UCSD-AML1 (cell line): ENCODE measurements at regions not wholly inside any gene's neighbourhood (a gene's known extent, or its start where the extent isn't known, plus 50 kb on each side); places are given as distances from the start of the nearest gene placed in this dataset.
A peak's percentile ranks its signal among the peaks of the same experiment; 100 is the strongest.

Experiments
- DNase-seq: peaks from one replicate; lab custom pipeline; 2025; ENCODE audit not compliant: unreplicated experiment; lab: John Stamatoyannopoulos, UW

GRCh38 chr2:43022896-43023295 lies 203.5 kb downstream of the ZFP36L2 start:
- no peak for DNase-seq

GRCh38 chr2:43021791-43022509 lies 204.5 kb downstream of the ZFP36L2 start:
- DNase-seq = no peak

- no peak for DNase-seq
These were observed 205.3 kb downstream of the ZFP36L2 start for GRCh38 chr2:43020990-43021669.

- DNase-seq = no peak
These were observed 206.1 kb downstream of the ZFP36L2 start for GRCh38 chr2:43020296-43020695.

GRCh38 chr2:43019536-43020183 lies 206.7 kb downstream of the ZFP36L2 start:
- no peak for DNase-seq

- DNase-seq = no peak
These were observed 207.4 kb downstream of the ZFP36L2 start for GRCh38 chr2:43019025-43019367.

GRCh38 chr2:43018179-43019024 lies 208.0 kb downstream of the ZFP36L2 start:
- DNase-seq = peak; percentile 37

GRCh38 chr2:43013821-43014345 lies 212.5 kb downstream of the ZFP36L2 start:
- DNase-seq = no peak

- no peak for DNase-seq
These were observed 213.4 kb downstream of the ZFP36L2 start for GRCh38 chr2:43012966-43013365.

- no peak for DNase-seq
These were observed 215.3 kb downstream of the ZFP36L2 start for GRCh38 chr2:43011158-43011491.

- DNase-seq = no peak
These were observed 215.8 kb downstream of the ZFP36L2 start for GRCh38 chr2:43010438-43011157.

- no peak for DNase-seq
These were observed 217.0 kb downstream of the ZFP36L2 start for GRCh38 chr2:43009448-43009847.

- no peak for DNase-seq
These were observed 216.0 kb upstream of the HAAO start for GRCh38 chr2:43008388-43008787.

GRCh38 chr2:43007901-43008300 lies 215.5 kb upstream of the HAAO start:
- DNase-seq = no peak

- no peak for DNase-seq
These were observed 214.6 kb upstream of the HAAO start for GRCh38 chr2:43006834-43007543.

GRCh38 chr2:43005975-43006833 lies 213.8 kb upstream of the HAAO start:
- no peak for DNase-seq

- DNase-seq = no peak
These were observed 213.0 kb upstream of the HAAO start for GRCh38 chr2:43005245-43005974.

GRCh38 chr2:43004879-43005244 lies 212.5 kb upstream of the HAAO start:
- DNase-seq = no peak
